Caco-2 (cell line): ENCODE measurements at regions not wholly inside any gene's neighbourhood (a gene's known extent, or its start where the extent isn't known, plus 50 kb on each side); places are given as distances from the start of the nearest gene placed in this dataset.

Experiments used
- BruUV-seq: library from RNA; stranded (reverse); fragments of 400-500 nt; replicated peaks from 2 replicates; lab custom pipeline; 2021; lab: Mats Ljungman, UMichigan
- CTCF ChIA-PET: fragments of 300-600 bp; sonication (Branson Sonifier 250); formaldehyde crosslinking; loops from one replicate; lab custom pipeline; 2022; ENCODE audit warnings: antibody characterized with exemption; lab: Charles Lee
- POLR2A ChIA-PET: fragments of 300-600 bp; sonication (Branson Sonifier 250); formaldehyde crosslinking; loops from one replicate; lab custom pipeline; 2022; ENCODE audit warnings: antibody characterized with exemption; lab: Charles Lee
- DNase-seq, 2 experiments: peaks; one replicate each; pipeline versions ENCODE4 v3.0.0 to v3.0.0-alpha.2; 2020 to 2022
- H3K27me3 ChIP-seq: replicated peaks from 2 replicates; pipeline ENCODE4 v1.6.0; 2011; ENCODE audit warnings: low read length; ENCODE audit not compliant: control insufficient read depth, insufficient read depth
- H3K36me3 ChIP-seq: 2 replicates; pipeline ENCODE4 v1.5.1; 2011; ENCODE audit warnings: low read length; ENCODE audit not compliant: control insufficient read depth, insufficient read depth
- H3K4me1 ChIP-seq: fragments of 250-450 bp; sonication (Bioruptor Pico); 2 replicates; pipeline ENCODE4 v1.5.1; 2020; ENCODE audit warnings: mild to moderate bottlenecking
- H3K4me3 ChIP-seq: 2 replicates; pipeline ENCODE4 v1.5.1; 2011; ENCODE audit warnings: low read depth, mild to moderate bottlenecking, control low read depth, low read length
- H3K9me3 ChIP-seq: fragments of 250-450 bp; sonication (Bioruptor Pico); 2 replicates; pipeline ENCODE4 v1.5.1; 2020; ENCODE audit warnings: mild to moderate bottlenecking, moderate library complexity
- H3K27ac Mint-ChIP-seq: one replicate; pipeline ENCODE4 v1.8.0; 2022; ENCODE audit warnings: mixed read lengths; ENCODE audit not compliant: unreplicated experiment
- H3K27me3 Mint-ChIP-seq: one replicate; pipeline ENCODE4 v1.8.0; 2022; ENCODE audit warnings: mixed read lengths; ENCODE audit not compliant: insufficient read depth, unreplicated experiment
- H3K36me3 Mint-ChIP-seq: one replicate; pipeline ENCODE4 v1.8.0; 2022; ENCODE audit warnings: mild to moderate bottlenecking, mixed read lengths; ENCODE audit not compliant: insufficient read depth, unreplicated experiment
- H3K4me1 Mint-ChIP-seq: one replicate; pipeline ENCODE4 v1.8.0; 2022; ENCODE audit warnings: low read depth, mixed read lengths; ENCODE audit not compliant: unreplicated experiment
- H3K4me3 Mint-ChIP-seq: one replicate; pipeline ENCODE4 v1.8.0; 2022; ENCODE audit warnings: mild to moderate bottlenecking, moderate library complexity, mixed read lengths; ENCODE audit not compliant: unreplicated experiment
- H3K9me3 Mint-ChIP-seq: one replicate; pipeline ENCODE4 v1.8.0; 2022; ENCODE audit warnings: mixed read lengths; ENCODE audit not compliant: unreplicated experiment
- intact Hi-C: fragments of 100-400 bp; cut with micrococcal nuclease; formaldehyde crosslinking; loops from one replicate; pipeline ENCODE4 v1.10.0; 2022; ENCODE audit not compliant: unreplicated experiment
- TF ChIP-seq, protein P1 (sequence below), 2 experiments: fragments of 200-600 bp in 1 of 2; IDR thresholded peaks; 1 replicate in 1 of 2; 2 replicates in 1 of 2; pipeline versions ENCODE4 v1.5.1 to v1.8.0; 2011 to 2022; ENCODE audit warnings: antibody characterized with exemption in 1 of 2, control low read depth in 1 of 2, inconsistent platforms in 1 of 2, low read depth in 1 of 2, low read length in 1 of 2, mild to moderate bottlenecking in 1 of 2, moderate library complexity in 1 of 2; ENCODE audit not compliant: insufficient read depth in 1 of 2, severe bottlenecking in 1 of 2, unreplicated experiment in 1 of 2

DNA sequence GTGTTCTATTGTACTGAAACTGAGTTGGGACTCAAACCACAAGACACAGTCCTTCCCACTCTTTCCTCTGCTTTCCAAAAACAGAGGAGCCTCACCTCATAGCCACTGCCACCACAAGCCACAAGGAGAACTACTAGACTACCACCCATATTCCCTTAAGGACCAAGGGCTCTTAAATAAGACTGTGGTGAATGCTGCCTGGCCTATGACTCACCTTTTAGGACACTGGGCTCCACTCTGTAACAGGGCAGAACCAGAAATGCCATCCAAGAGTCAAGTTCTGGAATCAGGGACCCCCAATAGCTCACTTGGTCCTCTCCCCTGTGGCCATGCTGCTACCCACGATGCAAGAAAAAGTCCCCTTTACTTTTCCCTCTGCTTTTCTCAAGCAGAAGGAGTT lies 851.4 kb downstream of the BCL11A start:
- H3K4me1 ChIP-seq = no peaks in the 10 kb centered on the region
- no peaks in the 10 kb centered on the region for H3K36me3 ChIP-seq
- no peaks in the 10 kb centered on the region for H3K36me3 Mint-ChIP-seq
- BruUV-seq = no TSS peak
- no peak overlapping the region for H3K4me3 ChIP-seq
- ChIA-PET CTCF (no interaction called here), POLR2A (no interaction called here)
- no peak overlapping the region for H3K27ac Mint-ChIP-seq
- intact Hi-C loops = no loop called here
- no peaks in the 10 kb centered on the region for H3K27me3 Mint-ChIP-seq
- TF ChIP-seq, protein P1, sequence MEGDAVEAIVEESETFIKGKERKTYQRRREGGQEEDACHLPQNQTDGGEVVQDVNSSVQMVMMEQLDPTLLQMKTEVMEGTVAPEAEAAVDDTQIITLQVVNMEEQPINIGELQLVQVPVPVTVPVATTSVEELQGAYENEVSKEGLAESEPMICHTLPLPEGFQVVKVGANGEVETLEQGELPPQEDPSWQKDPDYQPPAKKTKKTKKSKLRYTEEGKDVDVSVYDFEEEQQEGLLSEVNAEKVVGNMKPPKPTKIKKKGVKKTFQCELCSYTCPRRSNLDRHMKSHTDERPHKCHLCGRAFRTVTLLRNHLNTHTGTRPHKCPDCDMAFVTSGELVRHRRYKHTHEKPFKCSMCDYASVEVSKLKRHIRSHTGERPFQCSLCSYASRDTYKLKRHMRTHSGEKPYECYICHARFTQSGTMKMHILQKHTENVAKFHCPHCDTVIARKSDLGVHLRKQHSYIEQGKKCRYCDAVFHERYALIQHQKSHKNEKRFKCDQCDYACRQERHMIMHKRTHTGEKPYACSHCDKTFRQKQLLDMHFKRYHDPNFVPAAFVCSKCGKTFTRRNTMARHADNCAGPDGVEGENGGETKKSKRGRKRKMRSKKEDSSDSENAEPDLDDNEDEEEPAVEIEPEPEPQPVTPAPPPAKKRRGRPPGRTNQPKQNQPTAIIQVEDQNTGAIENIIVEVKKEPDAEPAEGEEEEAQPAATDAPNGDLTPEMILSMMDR (IDR thresholded peaks at IDR 0.05; ENCODE audit: insufficient read depth in 1 of 2, low read depth in 1 of 2, low read length in 1 of 2, severe bottlenecking in 1 of 2, unreplicated experiment in 1 of 2) = no peak
- DNase-seq = no peak
- no peaks in the 10 kb centered on the region for H3K4me1 Mint-ChIP-seq
- no peaks in the 10 kb centered on the region for H3K9me3 ChIP-seq
- no peaks in the 10 kb centered on the region for H3K27me3 ChIP-seq
- H3K9me3 Mint-ChIP-seq = no peaks in the 10 kb centered on the region
- no peak overlapping the region for H3K4me3 Mint-ChIP-seq

DNA sequence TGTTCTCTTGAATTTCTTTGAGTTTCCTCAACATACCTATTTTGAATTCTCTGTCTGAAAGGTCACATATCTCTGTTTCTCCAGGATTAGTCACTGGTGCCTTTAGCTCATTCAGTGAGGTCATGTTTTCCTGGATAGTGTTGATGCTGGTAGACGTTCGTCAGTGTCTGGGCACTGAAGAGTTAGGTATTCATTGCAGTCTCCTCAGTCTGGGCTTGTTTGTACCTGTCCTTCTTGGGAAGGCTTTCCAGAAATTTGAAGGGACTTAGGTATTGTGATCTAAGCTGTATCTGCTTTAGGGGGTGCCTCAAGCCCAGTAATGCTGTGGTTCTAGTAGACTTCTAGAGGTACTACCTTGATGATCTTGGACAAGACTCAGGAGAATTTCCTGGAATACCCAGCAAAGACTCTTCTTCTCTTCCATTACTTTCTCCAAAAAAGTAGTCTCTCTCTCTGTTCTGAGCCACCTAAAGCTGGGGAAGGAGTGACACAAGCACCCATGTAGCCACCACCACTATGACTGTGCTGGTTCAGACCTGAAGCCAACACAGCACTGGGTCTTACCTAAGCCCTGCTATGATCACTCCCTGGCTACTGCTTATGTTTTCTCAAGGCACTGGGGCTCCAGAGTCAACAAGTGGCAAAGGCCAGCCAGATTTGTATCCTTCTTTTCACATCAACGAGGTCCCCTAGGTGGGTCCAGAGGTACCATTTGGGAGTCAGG lies 852.0 kb downstream of the BCL11A start:
- H3K4me3 ChIP-seq = no peak overlapping the region
- Mint-ChIP-seq H3K36me3 (no peaks in the 10 kb centered on the region), H3K9me3 (no peaks in the 10 kb centered on the region), H3K4me3 (no peak overlapping the region), H3K4me1 (no peaks in the 10 kb centered on the region), H3K27ac (no peak overlapping the region), H3K27me3 (no peaks in the 10 kb centered on the region)
- TF ChIP-seq, protein P1 (IDR thresholded peaks at IDR 0.05; ENCODE audit: insufficient read depth in 1 of 2, low read depth in 1 of 2, low read length in 1 of 2, severe bottlenecking in 1 of 2, unreplicated experiment in 1 of 2) = no peak
- no peaks in the 10 kb centered on the region for H3K36me3 ChIP-seq
- no peaks in the 10 kb centered on the region for H3K9me3 ChIP-seq
- ChIA-PET POLR2A (no interaction called here), CTCF (no interaction called here)
- DNase-seq = no peak
- intact Hi-C loops = no loop called here
- no peaks in the 10 kb centered on the region for H3K27me3 ChIP-seq
- BruUV-seq = no TSS peak
- H3K4me1 ChIP-seq = no peaks in the 10 kb centered on the region

DNA sequence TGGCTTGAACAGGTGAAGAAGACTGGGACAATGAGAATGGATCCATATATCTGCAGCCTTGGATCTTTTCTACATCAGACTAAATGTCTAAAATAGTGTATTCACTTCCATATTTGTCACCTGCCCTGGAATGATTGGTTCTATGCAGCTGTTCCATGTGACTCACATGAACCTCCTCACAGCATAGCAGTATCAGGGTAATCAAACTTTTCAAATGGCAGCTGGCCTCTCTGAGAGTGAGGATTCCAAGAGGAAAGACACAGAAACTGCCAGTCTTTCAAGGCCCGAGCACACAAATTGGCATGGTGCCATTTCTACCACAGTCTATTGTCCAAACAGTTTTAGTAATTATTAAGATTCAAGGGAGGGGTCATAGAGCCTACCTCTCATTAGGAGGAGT lies 859.3 kb downstream of the BCL11A start:
- TF ChIP-seq, protein P1 (IDR thresholded peaks at IDR 0.05; ENCODE audit: insufficient read depth in 1 of 2, low read depth in 1 of 2, low read length in 1 of 2, severe bottlenecking in 1 of 2, unreplicated experiment in 1 of 2) = no peak
- CTCF ChIA-PET = no interaction called here
- Mint-ChIP-seq H3K4me3 (no peak overlapping the region), H3K27ac (no peak overlapping the region), H3K36me3 (no peaks in the 10 kb centered on the region), H3K9me3 (no peaks in the 10 kb centered on the region), H3K4me1 (no peaks in the 10 kb centered on the region), H3K27me3 (no peaks in the 10 kb centered on the region)
- POLR2A ChIA-PET = no interaction called here
- BruUV-seq = no TSS peak
- no peak for DNase-seq
- Histone ChIP-seq H3K4me3 (no peak overlapping the region), H3K9me3 (no peaks in the 10 kb centered on the region), H3K27me3 (no peaks in the 10 kb centered on the region), H3K36me3 (no peaks in the 10 kb centered on the region), H3K4me1 (no peaks in the 10 kb centered on the region)
- intact Hi-C loops = no loop called here
